A549 (cell line): ENCODE measurements at regions not wholly inside any gene's neighbourhood (a gene's known extent, or its start where the extent isn't known, plus 50 kb on each side); places are given as distances from the start of the nearest gene placed in this dataset.

Experiments
- ATAC-seq, 2 experiments: fragments of 200-7000 bp in 1 of 2; fragments of >200 bp in 1 of 2; cut with Nextera tagmentation in 1 of 2; cut with Tn5 transposase in 1 of 2; 3 replicates each; pipeline versions ENCODE4 v1.8.0 to v1.9.1; 2018 to 2020; ENCODE audit warnings: mild to moderate bottlenecking in 1 of 2, moderate library complexity in 1 of 2
- CTCF ChIA-PET: fragments of 300-600 bp; sonication (Branson Sonifier 250); formaldehyde crosslinking; extraction: SDS; loops from one replicate; lab custom pipeline; 2021; ENCODE audit warnings: antibody characterized with exemption, inconsistent platforms; lab: Yijun Ruan, JAX
- POLR2A ChIA-PET: fragments of 350-600 bp; formaldehyde crosslinking; extraction: SDS; loops from one replicate; lab custom pipeline; 2021; ENCODE audit warnings: antibody characterized with exemption, inconsistent platforms; lab: Yijun Ruan, JAX
- DNase-seq, 2 experiments: peaks; one replicate each; pipeline versions ENCODE4 v3.0.0 to v3.0.0-alpha.2; 2011 to 2016; ENCODE audit warnings: low read depth in 1 of 2, low spot score in 1 of 2
- FAIRE-seq: peaks from 2 replicates; lab custom pipeline; 2011; peaks lifted over from hg19 to GRCh38; lab: Jason Lieb, UNC
- H3K27ac ChIP-seq, 2 experiments: fragments of >200 bp; sonication (Bioruptor Twin); formaldehyde crosslinking; 3 replicates each; pipeline ENCODE4 v1.5.1; 2016 to 2017
- H3K4me1 ChIP-seq: fragments of >200 bp; sonication (Bioruptor Twin); formaldehyde crosslinking; 3 replicates; pipeline ENCODE4 v1.6.1; 2016
- H3K4me2 ChIP-seq: fragments of >200 bp; sonication (Bioruptor Twin); formaldehyde crosslinking; 3 replicates; pipeline ENCODE4 v1.6.1; 2016
- H3K4me3 ChIP-seq: fragments of >200 bp; sonication (Bioruptor Twin); formaldehyde crosslinking; 3 replicates; pipeline ENCODE4 v1.5.1; 2016
- H3K9me3 ChIP-seq: fragments of >200 bp; sonication (Bioruptor Twin); formaldehyde crosslinking; 3 replicates; pipeline ENCODE4 v1.6.1; 2016
- BCL3 ChIP-seq: fragments of >200 bp; sonication (Bioruptor Twin); formaldehyde crosslinking; IDR thresholded peaks from 3 replicates; pipeline ENCODE4 v1.6.1; 2016
- CBX2 ChIP-seq: fragments of 200-600 bp; sonication (generic); IDR thresholded peaks from 2 replicates; pipeline ENCODE4 v1.6.1; 2016; ENCODE audit warnings: low read depth, mild to moderate bottlenecking, borderline replicate concordance
- CBX8 ChIP-seq: fragments of 200-600 bp; sonication (generic); IDR thresholded peaks from 2 replicates; pipeline ENCODE4 v1.6.1; 2016
- CHD2 ChIP-seq: fragments of 150-350 bp; IDR thresholded peaks from 2 replicates; pipeline ENCODE4 v1.6.1; 2014; ENCODE audit warnings: low read length; ENCODE audit not compliant: partially characterized antibody
- CHD4 ChIP-seq: fragments of 200-600 bp; sonication (generic); IDR thresholded peaks from 2 replicates; pipeline ENCODE4 v1.6.1; 2016; ENCODE audit warnings: antibody characterized with exemption, mild to moderate bottlenecking, borderline replicate concordance
- EHMT2 ChIP-seq: fragments of 200-600 bp; sonication (generic); IDR thresholded peaks from 2 replicates; pipeline ENCODE4 v1.6.1; 2016; ENCODE audit warnings: antibody characterized with exemption, low read depth, mild to moderate bottlenecking, moderate library complexity
- FOSB ChIP-seq: fragments of 250-450 bp; sonication (Bioruptor Pico); IDR thresholded peaks from 2 replicates; pipeline ENCODE4 v1.5.0; 2020; ENCODE audit warnings: mild to moderate bottlenecking, moderate library complexity
- FOSL2 ChIP-seq, 2 experiments: fragments of 450-650 bp in 1 of 2; fragments of >200 bp in 1 of 2; sonication (Bioruptor Twin) in 1 of 2; formaldehyde crosslinking; IDR thresholded peaks; 2 replicates each; pipeline versions ENCODE4 v1.5.0 to v1.6.1; 2016 to 2020; ENCODE audit warnings: mild to moderate bottlenecking in 1 of 2, moderate library complexity in 1 of 2
- FOXS1 ChIP-seq: fragments of 250-450 bp; sonication (Bioruptor Pico); IDR thresholded peaks from 2 replicates; pipeline ENCODE4 v1.5.0; 2020; ENCODE audit warnings: mild to moderate bottlenecking, moderate library complexity
- HDAC2 ChIP-seq: fragments of 200-600 bp; sonication (generic); IDR thresholded peaks from 2 replicates; pipeline ENCODE4 v1.6.1; 2016
- HEYL ChIP-seq: fragments of 250-450 bp; sonication (Bioruptor Pico); IDR thresholded peaks from 2 replicates; pipeline ENCODE4 v1.8.0; 2021; ENCODE audit warnings: mild to moderate bottlenecking, moderate library complexity
- HMGXB4 ChIP-seq: fragments of 250-450 bp; sonication (Bioruptor Pico); IDR thresholded peaks from 2 replicates; pipeline ENCODE4 v1.5.0; 2021; ENCODE audit warnings: mild to moderate bottlenecking, moderate library complexity, borderline replicate concordance
- HOXB13 ChIP-seq: fragments of 250-450 bp; sonication (Bioruptor Pico); IDR thresholded peaks from 2 replicates; pipeline ENCODE4 v1.5.0; 2020; ENCODE audit warnings: low read depth, mild to moderate bottlenecking, moderate library complexity
- MYC ChIP-seq: IDR thresholded peaks from 2 replicates; pipeline ENCODE4 v1.6.1; 2012; ENCODE audit warnings: mild to moderate bottlenecking, inconsistent platforms, low read length, improper control_type of control experiment, borderline replicate concordance
- NFE2L2 ChIP-seq: fragments of 150-350 bp; conservative IDR thresholded peaks from 2 replicates; pipeline ENCODE4 v1.6.1; 2014; ENCODE audit warnings: low read length
- RCOR1 ChIP-seq: fragments of 150-350 bp; IDR thresholded peaks from 2 replicates; pipeline ENCODE4 v1.6.1; 2014; ENCODE audit warnings: antibody characterized with exemption, low read length, low read depth
- SREBF2 ChIP-seq: fragments of 450-650 bp; IDR thresholded peaks from 2 replicates; pipeline ENCODE4 v1.6.1; 2014; ENCODE audit warnings: mild to moderate bottlenecking, moderate library complexity
- TP53 ChIP-seq: fragments of 250-450 bp; sonication (Bioruptor Pico); IDR thresholded peaks from 2 replicates; pipeline ENCODE4 v1.5.0; 2021; ENCODE audit warnings: mild to moderate bottlenecking, moderate library complexity
- WGBS: methylation state at CpG from one replicate; pipeline ENCODE4 v1.1.6; 2017; ENCODE audit errors: missing lambda C conversion rate; 5-methylcytosine and 5-hydroxymethylcytosine counted together
- TF ChIP-seq, protein P1 (sequence below): fragments of 450-650 bp; IDR thresholded peaks from 2 replicates; pipeline ENCODE4 v1.6.1; 2014; ENCODE audit warnings: antibody characterized with exemption
- TF ChIP-seq, protein P2 (sequence below): fragments of 150-350 bp; IDR thresholded peaks from 2 replicates; pipeline ENCODE4 v1.6.1; 2014; ENCODE audit warnings: low read depth, mild to moderate bottlenecking, low read length
- TF ChIP-seq, protein P3 (sequence below): fragments of >200 bp; sonication (Bioruptor Twin); formaldehyde crosslinking; IDR thresholded peaks from 3 replicates; pipeline ENCODE4 v1.5.1; 2016

GRCh38 chrY:8741343-8742069 lies 595.8 kb upstream of the TSPY4 start:
- Histone ChIP-seq H3K4me3 (no peak overlapping the region), H3K27ac (no peak overlapping the region), H3K9me3 (no peaks in the 10 kb centered on the region), H3K4me2 (no peak overlapping the region), H3K4me1 (no peaks in the 10 kb centered on the region)
- ATAC-seq = no peak
- TF ChIP-seq RCOR1 (no peak), NFE2L2 (no peak), CHD4 (no peak), HEYL (CRISPR knock-in tag) (no peak)
- 36% methylated on average over 11 of the region's 21 CpGs for WGBS
- no peak for FAIRE-seq
- ChIA-PET CTCF (no interaction called here), POLR2A (no interaction called here)
- DNase-seq = no peak

GRCh38 chrY:8764184-8764583 lies 573.1 kb upstream of the TSPY4 start:
- TF ChIP-seq FOXS1 (no peak), CHD2 (no peak), MYC (no peak), EHMT2 (no peak), FOSB (CRISPR knock-in tag) (no peak), HDAC2 (no peak), CBX8 (no peak), BCL3 (no peak), CBX2 (no peak), HOXB13 (CRISPR knock-in tag) (no peak), TP53 (no peak), HMGXB4 (CRISPR knock-in tag) (no peak), FOSL2 (IDR thresholded peaks at IDR 0.05) (no peak), FOSL2 (CRISPR knock-in tag; IDR thresholded peaks at IDR 0.05) (no peak), SREBF2 (no peak)
- TF ChIP-seq, protein P1, sequence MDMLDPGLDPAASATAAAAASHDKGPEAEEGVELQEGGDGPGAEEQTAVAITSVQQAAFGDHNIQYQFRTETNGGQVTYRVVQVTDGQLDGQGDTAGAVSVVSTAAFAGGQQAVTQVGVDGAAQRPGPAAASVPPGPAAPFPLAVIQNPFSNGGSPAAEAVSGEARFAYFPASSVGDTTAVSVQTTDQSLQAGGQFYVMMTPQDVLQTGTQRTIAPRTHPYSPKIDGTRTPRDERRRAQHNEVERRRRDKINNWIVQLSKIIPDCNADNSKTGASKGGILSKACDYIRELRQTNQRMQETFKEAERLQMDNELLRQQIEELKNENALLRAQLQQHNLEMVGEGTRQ = no peak
- TF ChIP-seq, protein P2, sequence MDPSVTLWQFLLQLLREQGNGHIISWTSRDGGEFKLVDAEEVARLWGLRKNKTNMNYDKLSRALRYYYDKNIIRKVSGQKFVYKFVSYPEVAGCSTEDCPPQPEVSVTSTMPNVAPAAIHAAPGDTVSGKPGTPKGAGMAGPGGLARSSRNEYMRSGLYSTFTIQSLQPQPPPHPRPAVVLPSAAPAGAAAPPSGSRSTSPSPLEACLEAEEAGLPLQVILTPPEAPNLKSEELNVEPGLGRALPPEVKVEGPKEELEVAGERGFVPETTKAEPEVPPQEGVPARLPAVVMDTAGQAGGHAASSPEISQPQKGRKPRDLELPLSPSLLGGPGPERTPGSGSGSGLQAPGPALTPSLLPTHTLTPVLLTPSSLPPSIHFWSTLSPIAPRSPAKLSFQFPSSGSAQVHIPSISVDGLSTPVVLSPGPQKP = no peak
- TF ChIP-seq, protein P3, sequence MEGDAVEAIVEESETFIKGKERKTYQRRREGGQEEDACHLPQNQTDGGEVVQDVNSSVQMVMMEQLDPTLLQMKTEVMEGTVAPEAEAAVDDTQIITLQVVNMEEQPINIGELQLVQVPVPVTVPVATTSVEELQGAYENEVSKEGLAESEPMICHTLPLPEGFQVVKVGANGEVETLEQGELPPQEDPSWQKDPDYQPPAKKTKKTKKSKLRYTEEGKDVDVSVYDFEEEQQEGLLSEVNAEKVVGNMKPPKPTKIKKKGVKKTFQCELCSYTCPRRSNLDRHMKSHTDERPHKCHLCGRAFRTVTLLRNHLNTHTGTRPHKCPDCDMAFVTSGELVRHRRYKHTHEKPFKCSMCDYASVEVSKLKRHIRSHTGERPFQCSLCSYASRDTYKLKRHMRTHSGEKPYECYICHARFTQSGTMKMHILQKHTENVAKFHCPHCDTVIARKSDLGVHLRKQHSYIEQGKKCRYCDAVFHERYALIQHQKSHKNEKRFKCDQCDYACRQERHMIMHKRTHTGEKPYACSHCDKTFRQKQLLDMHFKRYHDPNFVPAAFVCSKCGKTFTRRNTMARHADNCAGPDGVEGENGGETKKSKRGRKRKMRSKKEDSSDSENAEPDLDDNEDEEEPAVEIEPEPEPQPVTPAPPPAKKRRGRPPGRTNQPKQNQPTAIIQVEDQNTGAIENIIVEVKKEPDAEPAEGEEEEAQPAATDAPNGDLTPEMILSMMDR = no peak
- H3K4me2 ChIP-seq = no peak overlapping the region
- H3K4me3 ChIP-seq = no peak overlapping the region
- DNase-seq (no peak), FAIRE-seq (no peak), ATAC-seq (no peak)
- CTCF ChIA-PET = no interaction called here
- H3K27ac ChIP-seq = no peak overlapping the region
- no peaks in the 10 kb centered on the region for H3K9me3 ChIP-seq
- WGBS = 0% methylated on average over 1 of the region's 7 CpGs
- POLR2A ChIA-PET = no interaction called here
- H3K4me1 ChIP-seq = no peaks in the 10 kb centered on the region
